ENCODE measurements at regions not wholly inside any gene's neighbourhood (a gene's known extent, or its start where the extent isn't known, plus 50 kb on each side); places are given as distances from the start of the nearest gene placed in this dataset.

DNA sequence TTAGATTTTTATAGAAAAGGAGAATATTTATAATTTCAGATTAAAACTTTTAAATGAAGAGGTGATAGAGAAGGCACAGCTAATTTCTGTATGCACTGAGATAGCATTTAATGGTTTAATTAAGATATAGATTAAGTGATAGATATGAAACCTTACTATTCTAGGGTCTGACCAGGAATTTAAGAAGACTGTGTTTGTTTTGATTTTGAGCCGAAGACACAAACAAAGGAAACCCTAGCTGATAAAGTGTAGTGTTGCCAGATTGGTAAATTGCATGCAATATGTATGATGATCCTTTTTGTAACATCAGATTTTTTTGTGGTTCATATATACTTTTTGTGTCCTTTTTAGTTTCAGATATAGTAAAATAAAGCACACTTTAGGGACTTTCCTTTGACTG is 141.8 kb downstream of the ZPLD1 start:
- WGBS, 2 donors, result 68 to 79% methylated on average over 1 of the region's 1 CpG

DNA sequence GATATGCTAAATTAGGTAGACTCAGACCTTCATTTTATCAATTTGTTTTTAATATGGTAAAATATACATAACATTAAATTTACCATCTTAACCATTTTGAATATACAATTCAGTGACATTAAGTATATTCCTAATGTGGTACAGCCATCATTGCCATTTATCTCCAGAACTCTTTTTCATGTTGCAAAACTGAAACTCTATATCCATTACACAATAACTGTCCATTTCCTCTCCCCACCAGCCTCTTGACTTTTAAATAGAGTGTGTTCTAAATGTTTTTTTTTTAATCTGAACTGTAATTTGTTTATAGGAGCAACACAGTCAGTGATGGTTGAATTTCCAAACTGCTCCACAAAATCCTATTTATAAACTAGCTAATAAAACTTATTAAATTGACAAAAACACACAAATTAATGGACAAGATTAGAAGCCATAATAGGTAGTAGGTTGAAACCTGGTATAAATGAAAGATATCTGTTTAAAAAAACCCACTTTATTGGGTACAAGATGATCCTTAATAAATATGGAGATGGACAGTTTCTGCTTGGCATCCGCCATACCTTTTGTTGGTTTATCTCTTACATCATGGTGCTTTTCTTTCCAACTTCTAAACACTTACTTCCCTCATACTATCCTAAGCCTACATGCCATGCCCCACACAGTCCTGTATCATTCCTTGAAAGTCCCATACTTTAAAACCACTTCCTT is 142.4 kb downstream of the ZPLD1 start:
- Histone ChIP-seq H3K9me3 (no peaks in the 10 kb centered on the region), H3K27ac (no peak overlapping the region), H3K4me3 (replicated peaks in 1 of 3) (no peak overlapping the region), H3K27me3 (no peaks in the 10 kb centered on the region), H3K36me3 (no peaks in the 10 kb centered on the region), H3K4me1 (no peaks in the 10 kb centered on the region)
- DNase-seq, result no peak
- intact Hi-C loops (cut with DNase I), result no loop called here
- TF ChIP-seq POLR2A (IDR thresholded peaks at IDR 0.05), result no peak
- TF ChIP-seq, protein P1, sequence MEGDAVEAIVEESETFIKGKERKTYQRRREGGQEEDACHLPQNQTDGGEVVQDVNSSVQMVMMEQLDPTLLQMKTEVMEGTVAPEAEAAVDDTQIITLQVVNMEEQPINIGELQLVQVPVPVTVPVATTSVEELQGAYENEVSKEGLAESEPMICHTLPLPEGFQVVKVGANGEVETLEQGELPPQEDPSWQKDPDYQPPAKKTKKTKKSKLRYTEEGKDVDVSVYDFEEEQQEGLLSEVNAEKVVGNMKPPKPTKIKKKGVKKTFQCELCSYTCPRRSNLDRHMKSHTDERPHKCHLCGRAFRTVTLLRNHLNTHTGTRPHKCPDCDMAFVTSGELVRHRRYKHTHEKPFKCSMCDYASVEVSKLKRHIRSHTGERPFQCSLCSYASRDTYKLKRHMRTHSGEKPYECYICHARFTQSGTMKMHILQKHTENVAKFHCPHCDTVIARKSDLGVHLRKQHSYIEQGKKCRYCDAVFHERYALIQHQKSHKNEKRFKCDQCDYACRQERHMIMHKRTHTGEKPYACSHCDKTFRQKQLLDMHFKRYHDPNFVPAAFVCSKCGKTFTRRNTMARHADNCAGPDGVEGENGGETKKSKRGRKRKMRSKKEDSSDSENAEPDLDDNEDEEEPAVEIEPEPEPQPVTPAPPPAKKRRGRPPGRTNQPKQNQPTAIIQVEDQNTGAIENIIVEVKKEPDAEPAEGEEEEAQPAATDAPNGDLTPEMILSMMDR (IDR thresholded peaks at IDR 0.05), result no peak
- WGBS, 2 donors, result 96% methylated on average over 1 of the region's 1 CpG

More for the DNA sequence above, 141.8 kb downstream of the ZPLD1 start:
- H3K27me3 ChIP-seq, result no peaks in the 10 kb centered on the region
- DNase-seq, result no peak
- no peaks in the 10 kb centered on the region for H3K4me1 ChIP-seq
- H3K9me3 ChIP-seq, result no peaks in the 10 kb centered on the region
- H3K4me3 ChIP-seq (replicated peaks in 1 of 3), result no peak overlapping the region
- H3K36me3 ChIP-seq, result no peaks in the 10 kb centered on the region
- intact Hi-C loops (cut with DNase I), result no loop called here
- TF ChIP-seq POLR2A (IDR thresholded peaks at IDR 0.05), result no peak
- TF ChIP-seq, protein P1 (IDR thresholded peaks at IDR 0.05), result no peak
- no peak overlapping the region for H3K27ac ChIP-seq

DNA sequence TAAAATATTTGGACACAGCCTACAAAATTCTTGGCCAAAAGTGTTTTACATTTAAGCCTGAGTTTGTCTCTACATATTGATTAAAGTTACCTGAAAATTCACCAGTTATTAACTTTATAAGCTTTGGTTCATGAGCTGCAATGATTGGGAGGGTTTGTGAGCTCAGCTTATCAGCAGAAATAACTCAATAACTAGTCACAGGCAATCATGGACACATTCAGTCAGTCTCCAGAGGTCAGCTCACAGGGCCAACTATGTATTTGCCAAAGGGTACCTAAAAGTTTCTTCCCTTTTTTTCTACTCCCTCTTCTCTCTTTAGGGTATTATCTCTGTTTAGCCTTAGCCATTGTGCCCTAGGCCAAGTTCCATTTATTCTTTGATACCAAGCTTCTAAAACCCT is 145.9 kb downstream of the ZPLD1 start:
- H3K27me3 ChIP-seq, result no peaks in the 10 kb centered on the region
- DNase-seq, result no peak
- no peak overlapping the region for H3K27ac ChIP-seq
- no peaks in the 10 kb centered on the region for H3K9me3 ChIP-seq
- no peak overlapping the region for H3K4me3 ChIP-seq (replicated peaks in 1 of 3)
- no peaks in the 10 kb centered on the region for H3K4me1 ChIP-seq
- intact Hi-C loops (cut with DNase I), result no loop called here
- no peaks in the 10 kb centered on the region for H3K36me3 ChIP-seq
- TF ChIP-seq, protein P1 (IDR thresholded peaks at IDR 0.05), result no peak
- TF ChIP-seq POLR2A (IDR thresholded peaks at IDR 0.05), result no peak

DNA sequence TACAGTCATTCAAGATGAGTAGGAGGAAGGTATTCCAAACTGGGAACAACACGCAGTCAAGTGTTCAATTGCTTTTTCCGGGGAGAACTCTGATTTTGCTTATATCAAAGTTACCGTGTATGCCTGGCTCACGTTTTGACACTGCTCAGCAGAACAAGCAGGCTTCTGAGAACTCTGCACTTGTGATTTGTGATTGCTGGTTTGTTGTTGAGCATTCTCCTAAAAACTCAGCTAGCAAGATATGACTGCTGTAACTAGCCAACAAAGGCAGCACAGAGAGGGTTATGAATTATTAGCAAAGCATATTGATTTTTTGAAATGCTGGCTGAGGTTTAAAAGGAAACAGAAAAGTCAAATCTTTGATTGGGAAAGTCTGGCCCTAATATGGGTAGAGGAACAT is 151.7 kb downstream of the ZPLD1 start:
- 76 to 77% methylated on average over 4 of the region's 4 CpGs for WGBS, 2 donors
- no peaks in the 10 kb centered on the region for H3K9me3 ChIP-seq
- TF ChIP-seq, protein P1 (IDR thresholded peaks at IDR 0.05), result no peak
- intact Hi-C loops (cut with DNase I), result no loop called here
- DNase-seq, result no peak
- no peak overlapping the region for H3K27ac ChIP-seq
- H3K4me3 ChIP-seq (replicated peaks in 1 of 3), result no peak overlapping the region
- H3K27me3 ChIP-seq, result no peaks in the 10 kb centered on the region
- H3K36me3 ChIP-seq, result no peaks in the 10 kb centered on the region
- H3K4me1 ChIP-seq, result no peaks in the 10 kb centered on the region

DNA sequence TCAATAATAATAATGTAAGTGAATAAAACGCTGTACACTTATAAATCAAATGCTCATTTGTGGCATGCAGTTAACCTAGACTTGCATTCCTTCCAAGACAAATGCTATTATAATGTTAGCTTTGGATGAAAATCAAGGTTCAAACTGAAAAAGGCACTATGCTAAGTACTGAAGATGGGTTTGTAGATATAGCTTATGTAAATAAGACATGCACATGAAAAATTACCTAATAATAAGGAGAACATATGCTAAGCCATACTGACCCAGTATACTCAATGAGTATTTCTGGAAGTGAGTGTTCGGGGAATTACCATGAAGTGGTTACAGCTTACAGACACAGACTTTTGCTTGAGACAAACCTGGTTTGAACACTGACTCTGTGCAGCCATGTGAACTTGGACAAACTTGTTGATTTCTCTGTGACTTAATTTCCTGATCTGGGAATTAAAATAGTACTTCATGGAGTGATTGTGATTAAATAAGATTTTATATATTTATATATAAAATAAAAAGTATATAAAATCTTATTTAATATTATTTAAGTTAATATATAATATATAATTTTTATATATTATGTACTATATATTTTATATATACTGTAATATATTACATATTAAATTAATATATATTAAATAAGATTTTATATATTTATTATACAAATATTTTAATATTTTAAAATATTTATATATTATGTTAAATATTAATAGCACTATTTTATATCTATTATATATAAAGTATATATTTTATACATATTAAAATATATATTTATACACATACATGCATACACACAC is 159.2 kb downstream of the ZPLD1 start:
- H3K4me3 ChIP-seq (replicated peaks in 1 of 3), result no peak overlapping the region
- intact Hi-C loops (cut with DNase I), result no loop called here

More for the DNA sequence above, 159.2 kb downstream of the ZPLD1 start:
- WGBS, 2 donors, result 78 to 80% methylated on average over 2 of the region's 2 CpGs
- Histone ChIP-seq H3K4me1 (no peaks in the 10 kb centered on the region), H3K9me3 (no peaks in the 10 kb centered on the region), H3K36me3 (no peaks in the 10 kb centered on the region), H3K27ac (no peak overlapping the region), H3K27me3 (no peaks in the 10 kb centered on the region)
- no peak for DNase-seq
- TF ChIP-seq, protein P1 (IDR thresholded peaks at IDR 0.05), result no peak
- TF ChIP-seq POLR2A (IDR thresholded peaks at IDR 0.05), result no peak
